Natural killer cell (primary cell): ENCODE measurements at regions not wholly inside any gene's neighbourhood (a gene's known extent, or its start where the extent isn't known, plus 50 kb on each side); places are given as distances from the start of the nearest gene placed in this dataset.

Experiments
- ATAC-seq, 3 donors: fragments of 150-1000 bp in 2 of 3; fragments of 200-7000 bp in 1 of 3; cut with Tn5 transposase; 1 replicate in 1 of 3; 2 replicates in 2 of 3; pipeline ENCODE4 v1.10.0; 2021; ENCODE audit warnings: mild to moderate bottlenecking in 2 of 3, moderate library complexity in 2 of 3
- DNase-seq, 2 donors: peaks; one replicate each; pipeline versions ENCODE4 v3.0.0 to v3.0.0-alpha.2; 2013 to 2021; ENCODE audit warnings: mixed read lengths in 1 of 2
- H3K27ac ChIP-seq: one replicate; pipeline ENCODE4 v1.5.1; 2013; ENCODE audit warnings: mild to moderate bottlenecking, low read length
- H3K27me3 ChIP-seq: one replicate; pipeline ENCODE4 v1.6.1; 2013; ENCODE audit warnings: low read length; ENCODE audit not compliant: control insufficient read depth, insufficient read depth
- H3K36me3 ChIP-seq: one replicate; pipeline ENCODE4 v1.6.1; 2013; ENCODE audit warnings: low read length; ENCODE audit not compliant: control insufficient read depth, insufficient read depth
- H3K4me1 ChIP-seq: one replicate; pipeline ENCODE4 v1.6.1; 2013; ENCODE audit warnings: low read length; ENCODE audit not compliant: control insufficient read depth, insufficient read depth
- H3K4me3 ChIP-seq: one replicate; pipeline ENCODE4 v1.5.1; 2013; ENCODE audit warnings: low read length
- H3K9me3 ChIP-seq: one replicate; pipeline ENCODE4 v1.6.1; 2013; ENCODE audit warnings: low read length; ENCODE audit not compliant: control insufficient read depth, insufficient read depth
- H3K27ac Mint-ChIP-seq, 2 donors: one replicate each; pipeline ENCODE4 v1.8.0; 2022; ENCODE audit warnings: mild to moderate bottlenecking in 2 of 2, mixed read lengths in 2 of 2, moderate library complexity in 1 of 2
- H3K27me3 Mint-ChIP-seq, 2 donors: one replicate each; pipeline ENCODE4 v1.8.0; 2022; ENCODE audit warnings: low read depth in 2 of 2, mixed read lengths in 2 of 2
- H3K36me3 Mint-ChIP-seq: one replicate; pipeline ENCODE4 v1.8.0; 2022; ENCODE audit warnings: mixed read lengths
- H3K4me1 Mint-ChIP-seq, 2 donors: one replicate each; pipeline ENCODE4 v1.8.0; 2022; ENCODE audit warnings: mixed read lengths in 2 of 2
- H3K4me3 Mint-ChIP-seq: one replicate; pipeline ENCODE4 v1.8.0; 2022; ENCODE audit warnings: mild to moderate bottlenecking, moderate library complexity, mixed read lengths
- H3K9me3 Mint-ChIP-seq, 2 donors: one replicate each; pipeline ENCODE4 v1.8.0; 2022; ENCODE audit warnings: mixed read lengths in 2 of 2
- CTCF ChIP-seq: fragments of 200-600 bp; IDR thresholded peaks from one replicate; pipeline ENCODE4 v1.8.0; 2022; ENCODE audit warnings: antibody characterized with exemption
- WGBS: methylation state at CpG from one replicate; pipeline ENCODE4 v1.1.7; 2013; ENCODE audit warnings: missing lambda C conversion rate; ENCODE audit not compliant: insufficient coverage; 5-methylcytosine and 5-hydroxymethylcytosine counted together
- intact Hi-C: fragments of 100-400 bp; cut with micrococcal nuclease; formaldehyde crosslinking; loops from one replicate; pipeline ENCODE4 v1.14.2; 2022

GRCh38 chr2:145194673-145195072 is 674.8 kb upstream of the ZEB2 start:
- no peaks in the 10 kb centered on the region for H3K4me1 Mint-ChIP-seq
- no peak for TF ChIP-seq CTCF
- no peak overlapping the region for H3K4me3 Mint-ChIP-seq
- H3K9me3 Mint-ChIP-seq = no peaks in the 10 kb centered on the region
- H3K27ac Mint-ChIP-seq = no peak overlapping the region
- no peaks in the 10 kb centered on the region for H3K36me3 Mint-ChIP-seq
- ATAC-seq (no peak), DNase-seq (no peak)
- no peaks in the 10 kb centered on the region for H3K9me3 ChIP-seq
- intact Hi-C loops = no loop called here
- H3K27me3 Mint-ChIP-seq = peaks cover 16 to 18% of the 10 kb centered on the region in 2 donors
- H3K4me1 ChIP-seq = no peaks in the 10 kb centered on the region
- H3K27me3 ChIP-seq = no peaks in the 10 kb centered on the region
- 75% methylated on average over 2 of the region's 2 CpGs for WGBS
- H3K36me3 ChIP-seq = no peaks in the 10 kb centered on the region
- no peak overlapping the region for H3K4me3 ChIP-seq
- H3K27ac ChIP-seq = no peak overlapping the region

DNA sequence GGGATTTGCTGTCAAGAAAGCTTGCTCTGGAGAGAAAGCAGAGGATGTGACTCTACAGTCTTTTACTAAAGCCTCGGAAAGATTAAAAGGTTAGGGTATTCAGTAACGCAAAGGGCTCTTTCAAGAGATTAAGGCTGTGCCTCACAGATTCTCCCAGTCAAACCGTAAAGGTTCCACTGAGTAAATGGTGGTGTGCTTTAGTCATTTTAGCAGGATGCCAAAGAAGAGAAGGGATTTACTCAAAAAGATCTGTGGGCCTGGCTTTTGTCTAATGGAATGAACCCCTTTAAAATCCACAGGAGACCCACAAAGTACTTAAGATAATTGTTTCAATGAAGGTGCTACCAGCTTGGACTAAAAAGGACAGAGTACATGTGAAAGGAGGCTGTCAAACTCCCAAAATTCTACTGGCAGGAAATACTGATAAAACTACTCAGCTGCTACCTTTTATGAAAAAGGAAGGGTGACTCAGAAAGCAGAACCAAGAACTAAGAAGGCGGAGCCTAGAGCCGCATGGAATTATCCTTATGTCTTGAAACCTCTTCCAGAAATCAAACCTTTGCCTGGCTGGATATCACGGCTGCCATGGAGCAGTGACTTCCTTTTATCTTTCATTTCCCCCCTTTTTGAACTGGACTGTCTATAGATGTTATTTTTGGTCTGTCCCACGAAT is 670.2 kb upstream of the ZEB2 start:
- Mint-ChIP-seq H3K4me3 (no peak overlapping the region), H3K27me3 (peaks cover 3 to 7% of the 10 kb centered on the region in 2 donors), H3K4me1 (peaks cover 12 to 16% of the 10 kb centered on the region in 2 donors), H3K36me3 (no peaks in the 10 kb centered on the region), H3K27ac (no peak overlapping the region), H3K9me3 (no peaks in the 10 kb centered on the region)
- intact Hi-C loops = no loop called here
- WGBS = 88% methylated on average over 7 of the region's 7 CpGs
- H3K36me3 ChIP-seq = no peaks in the 10 kb centered on the region
- H3K9me3 ChIP-seq = no peaks in the 10 kb centered on the region
- H3K4me3 ChIP-seq = no peak overlapping the region
- no peak for TF ChIP-seq CTCF
- H3K27ac ChIP-seq = no peak overlapping the region
- no peaks in the 10 kb centered on the region for H3K4me1 ChIP-seq
- no peaks in the 10 kb centered on the region for H3K27me3 ChIP-seq
- DNase-seq (no peak), ATAC-seq (no peak)

- ATAC-seq (no peak), DNase-seq (no peak)
- H3K4me1 ChIP-seq = no peaks in the 10 kb centered on the region
- H3K27me3 ChIP-seq = no peaks in the 10 kb centered on the region
- H3K4me3 ChIP-seq = no peak overlapping the region
- Mint-ChIP-seq H3K36me3 (no peaks in the 10 kb centered on the region), H3K27me3 (peaks cover 3 to 23% of the 10 kb centered on the region in 2 donors), H3K4me1 (peaks cover 23 to 25% of the 10 kb centered on the region in 2 donors), H3K9me3 (no peaks in the 10 kb centered on the region), H3K4me3 (no peak overlapping the region), H3K27ac (no peak overlapping the region)
- no peaks in the 10 kb centered on the region for H3K36me3 ChIP-seq
- H3K27ac ChIP-seq = no peak overlapping the region
- TF ChIP-seq CTCF = no peak
- WGBS = 65% methylated on average over 4 of the region's 4 CpGs
- intact Hi-C loops = loop anchor here (10.0 kb wide), 1 partner anchor 662 kb away; the partner anchor contains the start of gene ZEB2
- no peaks in the 10 kb centered on the region for H3K9me3 ChIP-seq
Observed at GRCh38 chr2:145186303-145186702, 666.4 kb upstream of the ZEB2 start.

- TF ChIP-seq CTCF = no peak
- H3K27ac ChIP-seq = no peak overlapping the region
- no peaks in the 10 kb centered on the region for H3K36me3 ChIP-seq
- H3K27me3 ChIP-seq = no peaks in the 10 kb centered on the region
- no peaks in the 10 kb centered on the region for H3K9me3 Mint-ChIP-seq
- H3K4me3 Mint-ChIP-seq = no peak overlapping the region
- intact Hi-C loops = loop anchor here (10.0 kb wide), 1 partner anchor 661 kb away; the partner anchor contains the start of gene ZEB2
- WGBS = 100% methylated on average over 3 of the region's 3 CpGs
- DNase-seq (no peak), ATAC-seq (no peak)
- no peaks in the 10 kb centered on the region for H3K9me3 ChIP-seq
- H3K4me1 ChIP-seq = no peaks in the 10 kb centered on the region
- no peaks in the 10 kb centered on the region for H3K36me3 Mint-ChIP-seq
- H3K4me1 Mint-ChIP-seq = peaks cover 23 to 25% of the 10 kb centered on the region in 2 donors
- H3K27me3 Mint-ChIP-seq = peaks cover 3 to 28% of the 10 kb centered on the region in 2 donors
- H3K27ac Mint-ChIP-seq = peak overlapping the region in 1 of 2 donors; percentile 18
- H3K4me3 ChIP-seq = no peak overlapping the region
Observed at GRCh38 chr2:145185696-145186095, 665.8 kb upstream of the ZEB2 start.
